IPS-NIHi11 (cell line): ENCODE measurements at regions not wholly inside any gene's neighbourhood (a gene's known extent, or its start where the extent isn't known, plus 50 kb on each side); places are given as distances from the start of the nearest gene placed in this dataset.
A peak's percentile ranks its signal among the peaks of the same experiment; 100 is the strongest.
"Not testable (repeated sequence)": the region's sequence is repeated elsewhere in the genome, so short reads cannot be mapped to it uniquely, and the experiment has no call there.

Source experiments
- DNase-seq: peaks from one replicate; pipeline ENCODE4 v3.0.0; 2012; ENCODE audit warnings: mixed read lengths, low spot score

DNA sequence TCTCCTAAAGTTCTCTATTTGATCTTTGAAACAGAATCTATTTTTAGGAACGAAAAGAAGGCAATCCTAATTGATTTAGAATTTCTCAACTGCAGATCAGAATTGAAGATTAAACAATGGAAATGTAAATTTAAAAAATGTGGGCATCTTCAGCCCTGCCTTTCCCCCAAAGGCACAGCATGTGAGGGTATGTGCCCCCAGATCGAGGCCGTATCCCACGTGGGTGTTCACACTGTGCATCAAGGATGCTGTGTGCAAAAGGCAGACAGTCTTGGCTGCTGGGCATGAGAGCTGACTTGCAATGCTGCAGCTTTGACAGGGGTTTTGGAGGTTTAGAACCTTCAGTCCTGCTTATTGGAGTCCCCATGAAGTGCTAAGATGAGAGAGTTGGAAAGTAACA lies 346.3 kb downstream of the VRK1 start:
- no peak for DNase-seq

GRCh38 chr14:97148021-97148420 lies 350.8 kb downstream of the VRK1 start:
- DNase-seq, result not testable (repeated sequence)

DNA sequence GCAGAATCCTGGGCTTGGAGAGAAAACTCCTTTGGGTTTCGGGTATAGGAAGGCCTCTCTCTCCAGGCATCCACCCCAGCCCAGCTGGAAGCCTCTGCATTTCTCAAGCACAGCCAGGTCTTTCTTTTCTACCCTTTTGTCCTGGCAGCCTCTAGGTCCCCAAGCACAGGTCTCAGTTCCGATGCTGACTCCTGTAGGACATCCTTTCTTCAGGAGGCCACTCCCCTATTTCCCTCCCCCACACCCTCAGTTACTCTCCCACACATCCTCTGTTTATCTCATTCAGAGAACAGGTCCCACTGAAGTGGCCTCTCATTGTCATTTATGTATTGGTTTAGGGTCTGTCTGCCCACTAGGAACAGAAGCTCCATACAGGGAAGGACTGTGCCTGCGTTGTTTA lies 352.6 kb downstream of the VRK1 start:
- peak; percentile 24 for DNase-seq

- no peak for DNase-seq
Measured at GRCh38 chr14:97153527-97153926, 356.3 kb downstream of the VRK1 start.

- no peak for DNase-seq
Measured at GRCh38 chr14:97155320-97155719, 358.1 kb downstream of the VRK1 start.

DNA sequence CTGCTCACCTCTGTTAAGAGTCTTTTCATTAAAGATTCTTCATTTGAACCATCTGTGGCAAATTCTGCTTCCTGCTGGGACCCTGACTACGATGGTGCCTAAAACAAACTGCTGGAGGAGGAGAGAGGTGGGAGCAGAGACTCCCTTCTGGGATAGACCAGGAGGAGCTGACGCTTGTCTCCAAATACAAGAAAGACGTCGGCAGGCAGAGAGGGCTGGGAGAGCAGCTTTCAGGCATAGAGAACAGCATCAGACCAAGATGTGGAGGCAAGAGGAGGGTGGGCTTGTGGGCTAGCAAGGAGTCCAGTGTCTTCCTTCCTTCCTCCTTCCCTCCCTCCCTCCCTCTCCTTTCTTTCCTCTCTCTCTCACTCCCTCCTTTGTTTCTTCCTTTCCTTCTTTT lies 358.6 kb downstream of the VRK1 start:
- no peak for DNase-seq

DNA sequence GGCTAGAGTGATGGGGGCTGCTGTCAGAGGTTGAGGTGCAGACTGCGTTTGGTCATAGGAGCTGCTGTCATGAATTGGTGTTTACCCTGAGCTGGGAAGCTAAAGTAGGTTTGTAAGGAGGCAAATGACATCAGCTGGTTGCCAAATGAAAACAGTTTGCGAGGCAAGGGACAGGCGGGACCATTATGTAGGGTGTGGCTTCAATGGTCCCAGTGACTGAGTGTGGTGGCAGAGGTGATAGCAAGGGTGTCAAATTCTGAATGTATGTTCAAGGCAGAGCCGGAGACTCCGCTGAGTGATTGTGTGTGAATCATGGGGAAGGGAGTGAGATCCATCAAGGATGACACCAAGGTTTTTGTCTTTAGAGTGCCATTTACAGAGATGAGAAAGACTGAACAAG lies 359.5 kb downstream of the VRK1 start:
- no peak for DNase-seq

DNA sequence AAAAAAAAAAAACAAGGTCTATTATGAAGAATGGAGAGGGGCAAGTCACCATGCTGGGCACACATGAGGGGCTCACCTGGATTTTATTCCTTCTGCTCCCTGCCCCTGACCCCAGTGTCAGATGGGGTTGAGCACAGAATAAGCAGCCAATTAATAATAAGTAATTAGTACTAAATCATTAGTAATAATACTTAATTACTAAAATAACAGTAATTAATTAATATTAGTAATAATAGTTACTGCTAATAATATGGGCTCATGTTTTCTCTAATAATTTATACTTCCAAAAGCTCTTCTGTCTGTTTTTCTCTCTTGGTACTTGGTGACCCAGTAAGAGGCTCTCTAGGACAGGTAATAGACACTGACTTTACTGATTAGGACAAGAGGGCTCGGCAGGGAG lies 360.9 kb downstream of the VRK1 start:
- DNase-seq, result no peak

DNA sequence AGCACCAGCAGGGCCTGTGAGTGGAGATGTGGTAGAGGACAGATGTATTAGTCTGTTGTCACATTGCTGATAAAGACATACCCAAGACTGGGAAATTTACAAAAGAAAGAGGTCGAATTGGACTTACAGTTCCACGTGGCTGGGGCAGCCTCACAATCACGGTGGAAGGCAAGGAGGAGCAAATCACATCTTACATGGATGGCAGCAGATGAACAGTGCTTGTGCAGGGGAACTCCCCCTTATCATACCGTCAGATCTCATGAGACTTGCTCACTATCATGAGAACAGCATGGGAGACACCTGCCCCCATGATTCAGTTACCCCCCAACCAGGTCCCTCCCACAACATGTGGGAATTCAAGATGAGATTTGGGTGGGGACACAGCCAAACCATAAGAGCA lies 361.9 kb downstream of the VRK1 start:
- DNase-seq, result no peak

DNA sequence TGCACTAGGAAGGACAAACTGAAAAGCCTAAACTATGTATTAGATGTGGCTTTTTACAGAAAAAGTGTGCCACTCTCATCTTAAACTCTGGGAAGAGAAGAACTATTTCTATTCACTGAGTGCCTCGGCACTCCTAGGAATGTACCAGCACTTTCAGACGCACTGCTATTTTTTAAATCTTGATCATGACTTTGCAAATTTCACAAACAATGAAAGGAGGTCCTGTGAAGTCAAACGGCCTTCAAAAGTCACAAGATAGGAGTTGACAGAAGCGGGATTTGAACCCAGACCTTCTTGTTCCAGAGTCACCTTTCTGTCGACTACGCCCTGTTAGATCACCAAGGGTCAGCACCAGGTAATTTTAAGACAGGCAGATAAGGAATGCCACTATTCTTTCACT lies 365.4 kb downstream of the VRK1 start:
- no peak for DNase-seq

- DNase-seq, result no peak
Measured at GRCh38 chr14:97164021-97164420, 366.8 kb downstream of the VRK1 start.

GRCh38 chr14:97166497-97166896 lies 369.3 kb downstream of the VRK1 start:
- no peak for DNase-seq

DNA sequence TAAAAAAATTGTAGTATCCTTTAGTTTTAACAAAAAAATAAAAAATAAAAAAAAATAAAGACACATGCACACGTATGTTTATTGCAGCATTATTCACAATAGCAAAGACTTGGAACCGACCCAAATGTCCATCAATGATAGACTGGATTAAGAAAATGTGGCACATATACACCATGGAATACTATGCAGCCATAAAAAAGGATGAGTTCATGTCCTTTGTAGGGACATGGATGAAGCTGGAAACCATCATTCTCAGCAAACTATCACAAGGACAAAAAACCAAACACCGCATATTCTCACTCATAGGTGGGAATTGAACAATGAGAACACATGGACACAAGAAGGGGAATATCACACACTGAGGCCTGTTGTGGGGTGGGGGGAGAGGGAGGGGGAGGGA lies 370.4 kb downstream of the VRK1 start:
- DNase-seq, result not testable (repeated sequence)

- no peak for DNase-seq
Measured at GRCh38 chr14:97172644-97173043, 375.5 kb downstream of the VRK1 start.

- DNase-seq, result peak; percentile 37
Measured at GRCh38 chr14:97177016-97177415, 379.8 kb downstream of the VRK1 start.

DNA sequence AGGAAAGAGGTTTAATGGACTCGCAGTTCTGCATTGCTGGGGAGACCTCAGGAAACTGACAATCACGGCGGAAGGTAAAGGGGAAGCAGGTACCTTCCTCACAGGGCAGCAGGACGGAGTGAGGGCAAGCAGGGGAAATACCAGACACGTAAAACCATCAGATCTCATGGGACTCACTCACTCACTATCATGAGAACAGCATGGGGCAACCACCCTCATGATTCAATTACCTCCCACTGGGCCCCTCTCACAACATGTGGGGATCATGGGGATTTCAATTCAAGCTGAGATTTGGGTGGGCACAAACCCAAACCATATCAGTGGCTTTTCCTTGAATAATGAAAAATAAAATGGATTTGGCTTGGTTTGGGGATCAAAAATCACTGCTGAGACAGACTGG lies 380.5 kb downstream of the VRK1 start:
- DNase-seq, result no peak

- no peak for DNase-seq
Measured at GRCh38 chr14:97178781-97179180, 381.6 kb downstream of the VRK1 start.

GRCh38 chr14:97179573-97179972 lies 382.4 kb downstream of the VRK1 start:
- no peak for DNase-seq

- no peak for DNase-seq
Measured at GRCh38 chr14:97180304-97181200, 383.4 kb downstream of the VRK1 start.

DNA sequence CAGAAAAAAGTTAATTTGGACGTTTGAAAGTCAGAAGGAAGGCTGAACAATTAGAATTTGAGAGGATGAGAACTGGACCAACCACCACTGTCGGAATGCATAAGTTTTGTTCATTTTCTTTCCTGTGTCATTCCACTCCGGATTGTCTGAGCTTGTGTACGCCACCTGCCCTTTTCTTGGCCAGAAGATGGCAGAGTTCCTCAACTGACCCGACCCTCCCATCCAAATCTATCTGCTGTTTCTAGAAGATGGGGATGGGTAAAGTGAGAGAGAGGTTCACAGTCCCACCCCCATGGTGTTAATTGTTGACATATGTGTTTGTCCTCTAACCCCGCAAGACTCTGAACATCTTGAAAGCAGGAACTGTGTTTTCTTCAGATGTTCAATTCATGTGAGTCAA lies 388.0 kb downstream of the VRK1 start:
- peak; percentile 36 for DNase-seq

GRCh38 chr14:97187916-97188315 lies 390.7 kb downstream of the VRK1 start:
- no peak for DNase-seq

DNA sequence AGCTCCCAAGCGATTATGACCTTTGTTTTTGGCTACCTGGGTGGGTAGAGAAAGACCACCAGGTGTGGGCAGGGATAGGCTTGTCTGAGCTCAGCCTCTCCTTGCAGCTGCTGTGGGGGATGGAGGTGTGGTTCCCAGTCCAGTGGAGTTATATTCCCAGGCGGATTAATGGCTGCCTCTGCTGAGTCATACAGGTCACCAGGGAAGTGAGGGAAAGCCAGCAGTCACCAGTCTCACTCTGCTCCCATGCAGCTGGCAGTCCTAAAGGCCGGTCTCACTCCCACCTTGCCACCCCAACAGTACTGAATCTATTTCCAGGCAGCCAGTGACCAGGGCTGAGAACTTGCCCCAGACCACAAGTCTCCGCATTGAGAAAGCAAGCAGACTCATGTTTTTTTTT lies 399.2 kb downstream of the VRK1 start:
- no peak for DNase-seq

DNA sequence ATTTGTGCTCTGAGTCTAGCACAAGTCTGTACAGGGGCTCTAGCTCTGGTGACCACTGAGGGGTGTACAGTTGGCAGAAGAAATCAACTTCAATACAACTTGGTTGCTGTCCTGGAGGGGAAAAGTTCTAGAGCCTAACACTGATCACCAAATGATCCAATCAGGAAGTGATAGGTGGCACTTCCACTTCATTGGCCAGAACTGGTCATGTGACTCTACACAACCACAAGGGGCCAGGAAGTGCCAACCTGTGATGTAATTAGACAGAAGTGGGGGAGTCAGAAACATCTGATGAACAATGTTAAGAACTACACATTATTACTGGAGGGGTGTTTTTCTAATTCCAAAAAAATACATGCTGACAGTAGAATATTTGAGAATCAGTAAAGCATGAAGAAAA lies 401.6 kb downstream of the VRK1 start:
- DNase-seq, result no peak

DNA sequence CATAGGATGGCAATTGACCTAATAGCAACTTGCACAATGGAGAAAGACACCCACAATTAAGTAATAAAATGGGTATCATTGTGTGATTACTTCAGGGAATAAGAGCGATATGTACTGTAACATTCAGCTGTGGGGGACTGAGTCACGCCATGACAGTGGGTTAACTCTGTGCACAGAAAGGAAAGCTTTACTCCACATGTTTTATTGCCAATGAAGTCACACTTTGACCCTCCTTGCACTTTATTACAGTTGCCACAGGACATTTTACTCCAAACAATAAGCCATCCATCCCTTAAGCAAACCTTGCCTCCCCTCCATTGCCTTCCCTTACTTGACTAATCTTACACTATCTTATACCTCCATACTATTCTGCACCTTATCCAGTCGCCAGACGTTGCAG lies 403.1 kb downstream of the VRK1 start:
- DNase-seq, result no peak
